ENCODE measurements at regions not wholly inside any gene's neighbourhood (a gene's known extent, or its start where the extent isn't known, plus 50 kb on each side); places are given as distances from the start of the nearest gene placed in this dataset.

DNA sequence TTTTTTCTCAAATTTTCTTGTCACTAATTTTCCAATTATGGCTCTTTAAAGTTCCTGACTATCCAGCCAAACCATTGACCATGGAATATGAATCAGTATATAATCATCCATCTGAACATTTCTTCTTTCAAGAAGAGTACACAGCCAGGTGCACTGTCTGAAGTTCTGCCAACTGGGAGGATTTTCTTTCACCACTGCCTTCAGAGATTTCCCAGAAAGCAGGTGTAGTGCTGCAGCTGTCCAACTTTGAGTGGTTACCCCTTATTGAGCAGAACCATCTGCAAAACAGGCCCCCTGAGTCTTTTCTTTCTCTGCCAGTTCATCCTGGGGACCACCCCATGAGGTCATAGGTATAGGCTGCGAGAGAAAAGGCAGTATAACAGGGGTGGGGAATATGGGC lies 1213.2 kb downstream of the RAPGEF2 start:
- TF ChIP-seq CTCF (IDR thresholded peaks at IDR 0.05; ENCODE audit: low read depth, low read length) = no peak
- DNase-seq (ENCODE audit: low read depth in 2 of 2) = no peak
- no peak overlapping the region for H3K4me3 ChIP-seq (replicated peaks in 1 of 2; ENCODE audit: low read depth in 2 of 2, low read length in 2 of 2)

- H3K4me3 ChIP-seq (replicated peaks in 1 of 2; ENCODE audit: low read depth in 2 of 2, low read length in 2 of 2) = no peak overlapping the region
- DNase-seq (ENCODE audit: low read depth in 2 of 2) = no peak
- no peak for TF ChIP-seq CTCF (IDR thresholded peaks at IDR 0.05; ENCODE audit: low read depth, low read length)
Observed at GRCh38 chr4:160318567-160319220, 1215.8 kb downstream of the RAPGEF2 start.

GRCh38 chr4:160319221-160319867 lies 1216.5 kb downstream of the RAPGEF2 start:
- no peak for TF ChIP-seq CTCF (IDR thresholded peaks at IDR 0.05; ENCODE audit: low read depth, low read length)
- no peak for DNase-seq (ENCODE audit: low read depth in 2 of 2)
- H3K4me3 ChIP-seq (replicated peaks in 1 of 2; ENCODE audit: low read depth in 2 of 2, low read length in 2 of 2) = no peak overlapping the region

GRCh38 chr4:160319868-160320260 lies 1217.0 kb downstream of the RAPGEF2 start:
- H3K4me3 ChIP-seq (replicated peaks in 1 of 2; ENCODE audit: low read depth in 2 of 2, low read length in 2 of 2) = no peak overlapping the region
- DNase-seq (ENCODE audit: low read depth in 2 of 2) = no peak
- TF ChIP-seq CTCF (IDR thresholded peaks at IDR 0.05; ENCODE audit: low read depth, low read length) = no peak

- TF ChIP-seq CTCF (IDR thresholded peaks at IDR 0.05; ENCODE audit: low read depth, low read length) = no peak
- H3K4me3 ChIP-seq (replicated peaks in 1 of 2; ENCODE audit: low read depth in 2 of 2, low read length in 2 of 2) = no peak overlapping the region
- no peak for DNase-seq (ENCODE audit: low read depth in 2 of 2)
Observed at GRCh38 chr4:160326110-160326509, 1223.2 kb downstream of the RAPGEF2 start.

DNA sequence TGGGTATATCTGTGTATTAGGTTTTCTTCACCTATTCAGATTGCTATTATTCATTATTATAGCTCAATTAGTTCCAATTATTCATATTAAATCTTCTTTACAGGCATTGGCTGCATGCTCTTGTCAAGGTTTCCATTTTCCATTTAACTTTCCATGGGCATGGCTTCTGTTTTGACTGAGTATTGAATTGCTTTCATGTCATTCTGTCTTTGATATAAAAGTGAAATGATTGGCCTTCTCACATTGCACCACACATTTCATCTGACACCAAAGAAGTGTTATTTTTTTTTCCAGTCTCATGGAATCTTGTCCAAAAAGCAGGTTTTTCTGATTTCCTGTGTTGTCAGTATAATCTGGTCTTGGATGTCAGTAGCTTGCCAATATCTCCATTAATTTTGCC lies 1244.3 kb downstream of the RAPGEF2 start:
- TF ChIP-seq CTCF (IDR thresholded peaks at IDR 0.05; ENCODE audit: low read depth, low read length) = no peak
- no peak for DNase-seq (ENCODE audit: low read depth in 2 of 2)
- H3K4me3 ChIP-seq (replicated peaks in 1 of 2; ENCODE audit: low read depth in 2 of 2, low read length in 2 of 2) = no peak overlapping the region
